Tongue (tissue), 1 donor: ENCODE measurements at regions not wholly inside any gene's neighbourhood (a gene's known extent, or its start where the extent isn't known, plus 50 kb on each side); places are given as distances from the start of the nearest gene placed in this dataset.
A peak's percentile ranks its signal among the peaks of the same experiment; 100 is the strongest.

Experiments
- DNase-seq: peaks from one replicate; pipeline ENCODE4 v3.0.0-alpha.2; 2015

- DNase-seq: no peak
Measured at GRCh38 chr2:145292166-145292565, 772.2 kb upstream of the ZEB2 start.

DNA sequence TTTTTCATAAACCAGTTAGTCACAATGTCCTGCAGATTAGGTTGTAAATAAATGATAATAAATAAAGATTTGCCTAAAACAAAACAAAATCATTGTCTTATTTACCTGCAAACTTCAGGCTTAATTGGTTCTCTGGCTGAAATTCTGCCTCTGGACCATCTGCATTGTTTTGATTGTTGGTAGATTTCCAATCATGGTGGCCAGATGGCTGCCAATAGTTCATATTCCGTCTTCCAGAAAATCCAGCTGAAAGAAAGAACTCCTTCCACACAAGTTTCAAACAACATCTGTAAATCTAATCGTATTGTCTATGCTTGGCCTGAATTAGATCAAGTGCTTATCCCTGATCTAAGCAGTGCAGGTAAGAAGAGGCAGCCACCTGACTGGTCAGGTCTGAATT is 771.1 kb upstream of the ZEB2 start:
- peak; percentile 42 for DNase-seq

- no peak for DNase-seq
Measured at GRCh38 chr2:145289946-145290345, 770.0 kb upstream of the ZEB2 start.

- DNase-seq: no peak
Measured at GRCh38 chr2:145288650-145289496, 769.0 kb upstream of the ZEB2 start.

DNA sequence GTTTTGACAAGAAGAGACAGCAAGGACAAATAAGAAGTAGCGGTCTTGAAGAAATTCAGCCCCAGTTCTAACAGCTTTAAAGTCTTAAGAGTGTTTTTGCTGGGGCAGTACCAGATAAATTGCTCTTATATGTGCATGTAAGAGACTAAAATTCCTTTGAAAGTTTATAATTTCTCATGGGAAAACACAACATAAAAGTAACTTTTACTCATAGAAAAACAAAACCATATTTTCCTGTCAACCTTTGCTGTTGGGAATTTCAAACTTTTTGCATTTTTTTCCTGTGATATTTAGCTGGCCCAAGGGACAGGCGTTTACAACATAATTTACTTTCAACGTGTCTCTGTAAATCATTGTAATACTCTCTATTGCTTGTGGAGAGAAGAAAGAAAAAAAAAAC is 767.8 kb upstream of the ZEB2 start:
- DNase-seq: no peak

GRCh38 chr2:145286716-145287275 is 766.9 kb upstream of the ZEB2 start:
- DNase-seq: peak; percentile 42

DNA sequence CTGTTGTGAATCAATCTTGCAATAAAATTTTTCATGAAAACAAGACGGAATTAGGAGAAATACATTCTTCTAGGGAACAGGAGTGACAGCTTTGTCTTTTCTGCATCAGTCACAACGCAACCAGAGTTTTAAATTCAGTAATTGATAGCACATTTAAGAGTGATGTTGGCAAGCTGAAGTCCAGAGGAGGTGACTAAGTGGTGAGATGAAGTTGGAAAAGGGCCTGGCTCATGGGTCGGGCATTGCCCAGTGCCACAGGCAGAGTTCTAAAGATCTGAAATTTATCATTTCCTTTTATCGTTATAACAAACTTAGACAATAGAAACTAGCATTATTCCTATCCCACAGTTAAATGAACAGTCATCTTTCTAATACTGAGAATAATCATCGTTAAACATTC is 764.6 kb upstream of the ZEB2 start:
- DNase-seq: no peak

- no peak for DNase-seq
Measured at GRCh38 chr2:145283131-145283530, 763.2 kb upstream of the ZEB2 start.

DNA sequence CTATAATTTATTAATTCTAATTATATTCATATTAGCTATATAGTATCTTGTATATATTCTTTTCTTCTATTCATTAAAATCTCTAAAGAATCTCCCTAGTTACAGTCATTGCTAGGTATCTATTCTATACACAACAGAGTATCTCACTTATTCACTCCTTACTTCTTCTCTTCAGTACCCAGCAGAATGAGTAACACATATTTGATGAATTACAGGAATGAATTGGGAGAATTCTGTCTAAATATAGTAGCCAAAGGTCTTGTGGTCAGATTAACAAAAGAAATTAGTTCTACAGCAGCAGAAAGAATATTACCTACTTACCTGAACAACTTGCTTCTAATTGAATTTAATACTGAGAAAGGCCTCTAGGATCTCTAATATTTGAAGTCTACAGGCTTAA is 758.0 kb upstream of the ZEB2 start:
- no peak for DNase-seq

DNA sequence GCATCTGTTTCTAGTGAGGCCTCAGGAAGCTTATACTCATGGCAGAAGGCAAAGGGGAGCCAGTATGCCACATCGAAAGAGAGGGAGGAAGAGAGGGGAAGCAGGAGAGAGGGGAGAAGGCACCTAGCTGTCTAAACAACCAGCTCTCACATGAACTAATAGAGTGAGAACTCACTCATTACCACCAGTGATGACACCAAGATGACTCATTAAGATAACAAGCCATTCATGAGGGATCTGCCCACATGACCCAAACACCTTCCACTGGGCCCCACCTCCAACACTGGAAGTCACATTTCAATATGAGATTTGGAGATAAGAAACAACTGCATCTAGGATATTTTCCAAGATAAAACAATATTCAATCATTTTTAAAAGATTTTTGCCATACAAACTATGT is 753.9 kb upstream of the ZEB2 start:
- no peak for DNase-seq

DNA sequence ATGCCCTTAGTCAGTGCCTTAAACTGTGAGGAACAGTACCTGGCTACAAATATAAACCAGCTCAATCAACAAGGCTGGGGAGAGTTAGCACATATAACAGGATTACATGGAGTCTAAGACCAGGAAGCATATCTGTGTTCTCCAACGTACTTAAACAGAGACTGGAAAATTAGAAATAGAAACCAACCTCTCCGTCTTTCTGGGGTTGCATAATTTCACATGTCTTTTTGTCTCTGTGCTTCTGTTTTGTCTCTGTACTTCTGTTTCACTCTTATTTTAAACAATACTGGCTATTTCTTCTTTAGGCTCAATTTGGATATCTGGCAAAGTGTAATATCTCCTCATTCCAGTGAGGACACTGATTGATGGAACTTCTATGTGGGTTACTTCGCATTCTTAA is 749.0 kb upstream of the ZEB2 start:
- no peak for DNase-seq

DNA sequence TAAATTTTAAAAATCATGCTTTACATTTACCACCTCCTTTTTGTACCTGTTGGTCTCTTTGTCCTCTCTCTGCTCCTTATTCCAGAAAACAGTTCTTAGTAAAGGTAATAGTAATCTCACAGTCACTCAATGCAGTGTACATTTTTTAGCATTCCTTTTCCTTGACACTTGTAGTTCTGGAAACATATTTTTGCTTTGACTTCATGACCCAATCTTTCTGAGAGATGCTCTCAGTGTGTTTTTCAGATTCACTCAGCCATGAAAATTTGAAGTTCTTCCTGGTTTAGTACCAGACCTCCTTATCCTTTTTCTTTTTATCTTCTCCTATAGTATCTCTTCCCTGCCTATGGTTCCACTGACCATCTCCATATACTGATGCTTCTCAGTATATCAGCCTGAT is 747.5 kb upstream of the ZEB2 start:
- DNase-seq: no peak

- DNase-seq: no peak
Measured at GRCh38 chr2:145265244-145265643, 745.3 kb upstream of the ZEB2 start.

- no peak for DNase-seq
Measured at GRCh38 chr2:145260674-145261073, 740.8 kb upstream of the ZEB2 start.

DNA sequence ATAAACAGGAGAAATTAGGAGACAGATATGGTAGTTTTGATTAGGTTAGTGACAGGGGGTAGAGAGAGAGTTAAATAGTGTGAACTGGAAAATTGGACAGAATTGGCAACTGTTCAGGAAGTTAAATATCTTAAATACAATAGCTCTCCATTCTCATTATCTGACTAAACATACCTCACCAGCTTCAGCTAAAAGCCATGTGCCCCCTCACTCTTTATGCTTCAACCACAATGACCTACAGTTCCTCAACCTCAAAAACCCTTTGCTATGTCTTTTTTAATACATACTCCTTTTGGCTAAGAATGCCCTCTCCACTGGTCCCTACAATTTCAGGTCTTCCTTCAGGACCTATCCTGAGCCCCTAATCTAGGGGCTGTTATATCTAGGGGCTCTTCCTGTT is 740.2 kb upstream of the ZEB2 start:
- no peak for DNase-seq

DNA sequence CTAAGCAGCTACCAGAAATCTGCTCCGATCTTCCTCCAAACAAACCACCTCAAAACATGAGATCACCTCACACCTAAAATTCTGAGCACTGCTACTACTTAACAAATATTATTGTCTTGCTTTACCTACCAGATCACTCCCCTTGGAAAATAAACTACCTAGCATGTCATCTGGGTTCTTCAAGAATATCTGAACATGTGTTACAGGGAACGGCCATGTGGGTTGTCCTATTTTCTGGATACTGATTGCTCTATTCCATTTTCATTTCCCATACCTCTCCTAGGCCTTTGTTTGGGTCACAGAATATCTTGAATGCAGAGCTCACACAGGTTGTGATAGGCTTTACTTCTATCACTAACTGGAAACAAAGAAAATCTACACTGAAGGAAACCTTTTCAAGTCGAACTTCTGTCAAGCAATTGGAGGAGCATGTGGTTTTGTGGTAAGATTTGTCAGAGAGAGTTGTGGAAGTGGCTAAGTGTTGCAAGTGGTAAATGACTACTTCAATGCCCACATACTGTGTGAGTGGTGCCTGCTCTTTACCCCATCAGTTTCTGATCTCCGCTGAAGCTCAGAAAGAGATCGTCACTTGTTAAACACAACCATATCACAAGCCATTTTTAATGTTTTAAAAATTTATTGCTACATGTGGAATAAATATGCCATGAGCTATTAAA is 739.1 kb upstream of the ZEB2 start:
- no peak for DNase-seq

DNA sequence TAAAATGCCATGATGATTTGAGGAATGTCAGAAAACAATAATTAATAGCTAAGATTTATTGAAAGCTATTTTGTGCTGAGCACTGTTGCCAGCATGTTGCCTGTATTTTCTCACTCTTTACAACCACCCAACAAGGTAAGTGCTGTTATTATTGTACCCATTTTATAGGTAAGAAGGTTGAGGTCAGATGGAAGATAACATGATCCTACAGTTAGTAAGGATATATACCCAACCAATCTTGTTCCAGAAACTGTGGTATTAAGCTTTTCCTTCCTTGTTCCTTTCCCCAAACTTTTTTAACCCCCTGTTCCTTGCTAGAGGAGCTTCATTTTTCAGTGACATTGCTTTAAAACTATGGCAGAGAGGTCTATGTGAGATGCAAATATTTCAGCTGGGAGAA is 738.0 kb upstream of the ZEB2 start:
- DNase-seq: no peak

DNA sequence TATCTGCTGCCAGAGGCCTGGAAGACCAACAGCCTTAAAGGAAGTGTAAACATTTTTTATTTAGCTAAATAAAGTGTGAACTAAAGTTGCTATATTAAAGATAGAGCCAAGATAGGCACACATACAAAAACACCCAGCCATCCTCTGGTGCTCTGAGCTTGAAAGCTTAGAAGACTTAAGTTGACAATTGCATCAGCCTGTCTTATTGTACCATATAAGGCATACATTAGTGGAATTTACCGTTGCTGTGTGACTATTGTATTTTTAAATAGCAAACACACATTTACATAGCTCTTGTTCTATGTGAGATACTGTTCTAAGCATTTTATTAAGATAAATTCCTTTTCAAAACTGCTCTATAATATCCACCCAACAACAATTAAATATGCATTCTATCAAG is 736.6 kb upstream of the ZEB2 start:
- DNase-seq: no peak

GRCh38 chr2:145254291-145254690 is 734.4 kb upstream of the ZEB2 start:
- no peak for DNase-seq

GRCh38 chr2:145253492-145253891 is 733.6 kb upstream of the ZEB2 start:
- no peak for DNase-seq

- DNase-seq: no peak
Measured at GRCh38 chr2:145245268-145245870, 725.5 kb upstream of the ZEB2 start.

DNA sequence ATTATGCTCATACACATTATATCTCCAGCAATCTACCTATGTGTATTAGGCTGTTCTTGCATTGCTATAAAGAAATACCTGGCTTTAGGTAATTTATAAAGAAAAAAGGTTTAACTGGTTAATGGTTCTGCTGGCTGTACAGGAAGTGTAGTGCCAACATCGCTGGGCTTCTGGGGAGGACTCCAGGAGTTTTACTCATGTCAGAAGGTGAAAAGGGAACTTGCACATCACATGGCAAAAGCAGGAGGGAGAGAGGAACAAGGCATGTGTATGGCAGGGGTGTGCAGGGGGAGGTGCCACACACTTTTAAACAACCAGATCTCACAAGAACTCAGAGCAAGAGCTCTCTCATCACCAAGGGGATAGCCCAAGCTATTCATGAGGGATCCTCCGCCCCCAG is 715.4 kb upstream of the ZEB2 start:
- DNase-seq: no peak

DNA sequence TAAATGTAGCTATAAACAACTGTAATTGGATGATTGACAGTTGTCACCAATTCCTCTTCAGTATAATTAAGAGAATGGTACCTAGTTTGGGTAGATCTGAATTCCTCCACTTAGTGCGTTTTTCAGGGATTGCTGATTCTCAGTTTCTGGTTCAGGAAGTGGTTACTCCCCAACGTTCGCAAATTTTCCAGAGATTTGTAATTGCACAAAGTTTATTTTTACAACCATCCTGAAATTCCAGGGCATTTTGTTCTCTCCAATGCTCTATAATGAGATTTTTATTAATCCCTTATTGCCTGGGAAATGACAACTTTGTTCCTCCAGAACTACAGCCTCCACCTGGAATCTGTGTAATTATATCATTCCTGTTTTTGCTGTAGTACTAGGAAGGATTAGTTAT is 710.6 kb upstream of the ZEB2 start:
- DNase-seq: no peak
